Gastrocnemius medialis (tissue), 4 donors: ENCODE measurements at regions not wholly inside any gene's neighbourhood (a gene's known extent, or its start where the extent isn't known, plus 50 kb on each side); places are given as distances from the start of the nearest gene placed in this dataset.

Experiments
- ATAC-seq, 2 donors: fragments of 150-250 bp; one replicate each; pipeline ENCODE4 v1.9.1; 2016
- DNase-seq, 2 donors: peaks; one replicate each; pipeline ENCODE4 v3.0.0-alpha.2; 2019
- H3K27ac ChIP-seq, 4 donors: fragments of 200-600 bp; sonication (generic); 1 replicate in 1 of 4; 2 replicates in 3 of 4; pipeline ENCODE4 v1.5.1; 2016 to 2018; ENCODE audit warnings: mild to moderate bottlenecking in 2 of 4, moderate library complexity in 1 of 4
- H3K27me3 ChIP-seq, 3 donors: fragments of 200-600 bp; sonication (generic) in 2 of 3; 1 replicate in 1 of 3; 2 replicates in 2 of 3; pipeline versions ENCODE4 v1.5.1 to v1.6.0; 2016 to 2019; ENCODE audit warnings: mild to moderate bottlenecking in 1 of 3, moderate library complexity in 1 of 3
- H3K36me3 ChIP-seq, 2 donors: fragments of 200-600 bp; sonication (generic) in 1 of 2; one replicate each; pipeline ENCODE4 v1.5.1; 2017 to 2018
- H3K4me1 ChIP-seq, 2 donors: fragments of 200-600 bp; sonication (generic) in 1 of 2; one replicate each; pipeline ENCODE4 v1.5.1; 2016 to 2017; ENCODE audit warnings: mild to moderate bottlenecking in 2 of 2
- H3K4me3 ChIP-seq, 4 donors: fragments of 200-600 bp; sonication (generic) in 3 of 4; 1 replicate in 1 of 4; 2 replicates in 3 of 4; pipeline ENCODE4 v1.5.1; 2016 to 2019; ENCODE audit warnings: mild to moderate bottlenecking in 2 of 4
- H3K9me3 ChIP-seq, 3 donors: fragments of 200-600 bp; sonication (generic) in 2 of 3; 1 replicate in 1 of 3; 2 replicates in 2 of 3; pipeline ENCODE4 v1.5.1; 2016 to 2019
- POLR2A ChIP-seq, 2 donors: fragments of 450-650 bp; IDR thresholded peaks; one replicate each; pipeline ENCODE4 v1.6.1; 2017; ENCODE audit warnings: antibody characterized with exemption in 2 of 2, mild to moderate bottlenecking in 2 of 2, moderate library complexity in 2 of 2
- in situ Hi-C, 4 donors: fragments of 200-750 bp; cut with MboI; loops; one replicate each; pipeline versions ENCODE4 v1.15.0 to v1.8.0; 2017; ENCODE audit warnings: low sequenced_read_pairs in 4 of 4
- intact Hi-C: fragments of 100-400 bp; cut with DNase I; formaldehyde crosslinking; loops from one replicate; pipeline ENCODE4 v1.15.1; 2023; ENCODE audit warnings: low total_unique reads
- TF ChIP-seq, protein P1 (sequence below), 5 experiments: fragments of 450-650 bp in 3 of 5; fragments of 200-600 bp in 2 of 5; sonication (generic) in 2 of 5; IDR thresholded peaks in 4 of 5; conservative IDR thresholded peaks in 1 of 5; 1 replicate in 4 of 5; 2 replicates in 1 of 5; pipeline ENCODE4 v1.5.1; 2016 to 2019; ENCODE audit warnings: antibody characterized with exemption in 5 of 5, mild to moderate bottlenecking in 3 of 5, moderate library complexity in 3 of 5

DNA sequence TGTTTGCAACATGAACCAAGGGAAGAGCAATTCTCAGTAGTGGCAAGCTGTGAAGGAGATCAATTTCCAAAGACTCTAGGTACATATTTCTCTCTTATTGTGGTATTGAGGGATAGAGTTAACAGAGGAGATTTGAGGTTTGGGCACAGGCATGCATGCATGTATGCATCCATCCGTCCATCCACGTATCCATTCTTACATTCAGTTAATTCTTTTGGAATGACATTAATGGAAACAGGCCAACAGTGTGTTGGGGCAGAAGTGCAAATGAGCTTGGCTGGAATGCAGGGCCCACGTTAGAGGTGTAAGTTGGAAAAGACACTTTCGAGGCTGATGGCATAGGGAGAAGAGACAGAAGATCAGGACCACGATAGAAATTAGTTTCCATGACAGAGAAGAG, 216.9 kb upstream of the PELI2 start:
- intact Hi-C loops (no loop called here), in situ Hi-C loops (no loop called here)
- Histone ChIP-seq H3K4me3 (no peak overlapping the region), H3K27ac (no peak overlapping the region), H3K27me3 (no peaks in the 10 kb centered on the region), H3K9me3 (no peaks in the 10 kb centered on the region), H3K36me3 (no peaks in the 10 kb centered on the region), H3K4me1 (peaks cover 10 to 11% of the 10 kb centered on the region in 2 donors)
- TF ChIP-seq POLR2A (IDR thresholded peaks at IDR 0.05): no peak
- TF ChIP-seq, protein P1, sequence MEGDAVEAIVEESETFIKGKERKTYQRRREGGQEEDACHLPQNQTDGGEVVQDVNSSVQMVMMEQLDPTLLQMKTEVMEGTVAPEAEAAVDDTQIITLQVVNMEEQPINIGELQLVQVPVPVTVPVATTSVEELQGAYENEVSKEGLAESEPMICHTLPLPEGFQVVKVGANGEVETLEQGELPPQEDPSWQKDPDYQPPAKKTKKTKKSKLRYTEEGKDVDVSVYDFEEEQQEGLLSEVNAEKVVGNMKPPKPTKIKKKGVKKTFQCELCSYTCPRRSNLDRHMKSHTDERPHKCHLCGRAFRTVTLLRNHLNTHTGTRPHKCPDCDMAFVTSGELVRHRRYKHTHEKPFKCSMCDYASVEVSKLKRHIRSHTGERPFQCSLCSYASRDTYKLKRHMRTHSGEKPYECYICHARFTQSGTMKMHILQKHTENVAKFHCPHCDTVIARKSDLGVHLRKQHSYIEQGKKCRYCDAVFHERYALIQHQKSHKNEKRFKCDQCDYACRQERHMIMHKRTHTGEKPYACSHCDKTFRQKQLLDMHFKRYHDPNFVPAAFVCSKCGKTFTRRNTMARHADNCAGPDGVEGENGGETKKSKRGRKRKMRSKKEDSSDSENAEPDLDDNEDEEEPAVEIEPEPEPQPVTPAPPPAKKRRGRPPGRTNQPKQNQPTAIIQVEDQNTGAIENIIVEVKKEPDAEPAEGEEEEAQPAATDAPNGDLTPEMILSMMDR (IDR thresholded peaks at IDR 0.05 in 4 of 5, conservative IDR thresholded peaks at IDR 0.05 in 1 of 5): no peak
- ATAC-seq (no peak), DNase-seq (no peak)

DNA sequence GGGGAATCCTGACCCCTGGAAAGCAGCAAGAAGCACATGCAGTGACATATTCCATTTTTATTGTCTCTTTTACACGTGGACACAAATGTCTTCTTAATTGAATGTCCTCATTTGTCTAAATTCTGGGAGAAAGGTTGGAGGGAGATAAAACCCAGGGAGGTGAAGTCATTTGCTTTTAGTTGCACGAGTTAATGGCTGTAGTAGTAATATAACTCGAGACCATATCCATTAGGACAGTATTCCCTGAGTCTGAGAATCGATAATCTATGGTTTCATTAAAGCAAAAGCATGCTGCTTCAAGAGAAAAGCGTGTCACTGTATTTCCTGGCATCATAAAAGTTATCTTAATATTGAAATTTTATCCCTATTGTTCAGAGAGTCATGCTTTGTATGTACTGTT, 216.0 kb upstream of the PELI2 start:
- H3K27ac ChIP-seq: no peak overlapping the region
- TF ChIP-seq, protein P1 (IDR thresholded peaks at IDR 0.05 in 4 of 5, conservative IDR thresholded peaks at IDR 0.05 in 1 of 5): no peak
- TF ChIP-seq POLR2A (IDR thresholded peaks at IDR 0.05): no peak
- ATAC-seq (no peak), DNase-seq (no peak)
- H3K36me3 ChIP-seq: no peaks in the 10 kb centered on the region
- H3K4me3 ChIP-seq: no peak overlapping the region
- no peaks in the 10 kb centered on the region for H3K9me3 ChIP-seq
- H3K4me1 ChIP-seq: peaks cover 10 to 11% of the 10 kb centered on the region in 2 donors
- intact Hi-C loops: no loop called here
- no peaks in the 10 kb centered on the region for H3K27me3 ChIP-seq
- in situ Hi-C loops: no loop called here

DNA sequence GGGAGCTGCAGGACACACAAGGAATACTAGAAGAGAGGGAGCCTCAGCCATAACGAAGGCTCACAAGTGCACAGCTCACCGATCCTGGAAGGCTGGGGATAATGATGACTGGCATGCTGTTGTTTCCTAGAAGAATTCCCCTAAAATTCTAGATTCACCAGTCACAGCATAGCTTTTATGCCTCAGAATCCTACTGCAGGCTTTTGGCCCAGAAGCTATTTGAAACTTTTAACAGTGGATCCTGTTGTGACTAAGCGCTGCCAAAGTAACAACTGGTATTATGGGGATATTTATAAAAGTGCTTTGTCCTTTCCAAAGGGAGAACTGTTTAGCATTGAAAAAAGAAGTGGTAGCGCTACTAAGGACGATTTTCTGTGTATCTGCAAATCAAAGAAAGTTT, 214.1 kb upstream of the PELI2 start:
- Histone ChIP-seq H3K4me3 (no peak overlapping the region), H3K27ac (no peak overlapping the region), H3K36me3 (no peaks in the 10 kb centered on the region), H3K4me1 (peaks cover 10 to 11% of the 10 kb centered on the region in 2 donors), H3K9me3 (no peaks in the 10 kb centered on the region), H3K27me3 (no peaks in the 10 kb centered on the region)
- in situ Hi-C loops: no loop called here
- intact Hi-C loops: no loop called here
- no peak for ATAC-seq
- TF ChIP-seq, protein P1 (IDR thresholded peaks at IDR 0.05 in 4 of 5, conservative IDR thresholded peaks at IDR 0.05 in 1 of 5): no peak
- no peak for TF ChIP-seq POLR2A (IDR thresholded peaks at IDR 0.05)
- no peak for DNase-seq

DNA sequence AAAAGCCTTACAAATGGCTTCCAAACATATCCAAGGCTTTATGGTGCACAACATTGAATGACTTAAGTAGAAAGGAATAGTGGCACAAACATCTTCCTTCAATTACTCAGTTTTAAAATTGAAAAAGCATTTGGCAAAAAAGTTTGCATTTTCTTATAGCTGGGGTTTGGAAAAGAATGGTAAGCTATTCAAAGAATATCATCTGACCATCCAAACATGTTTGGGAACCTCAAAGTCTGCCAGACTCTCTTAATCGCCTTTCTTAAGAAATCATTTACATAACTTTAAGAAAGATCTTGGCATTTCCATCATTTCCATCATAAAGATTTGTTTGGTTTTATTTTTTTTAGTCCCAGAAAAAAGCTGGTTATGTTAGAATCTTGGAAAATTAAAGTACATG, 210.1 kb upstream of the PELI2 start:
- H3K27me3 ChIP-seq: no peaks in the 10 kb centered on the region
- H3K4me3 ChIP-seq: no peak overlapping the region
- H3K27ac ChIP-seq: no peak overlapping the region
- no peak for TF ChIP-seq POLR2A (IDR thresholded peaks at IDR 0.05)
- TF ChIP-seq, protein P1 (IDR thresholded peaks at IDR 0.05 in 4 of 5, conservative IDR thresholded peaks at IDR 0.05 in 1 of 5): no peak
- H3K4me1 ChIP-seq: peaks cover 10 to 11% of the 10 kb centered on the region in 2 donors
- no peak for DNase-seq
- in situ Hi-C loops: no loop called here
- intact Hi-C loops: no loop called here
- no peaks in the 10 kb centered on the region for H3K36me3 ChIP-seq
- no peaks in the 10 kb centered on the region for H3K9me3 ChIP-seq
- ATAC-seq: no peak

DNA sequence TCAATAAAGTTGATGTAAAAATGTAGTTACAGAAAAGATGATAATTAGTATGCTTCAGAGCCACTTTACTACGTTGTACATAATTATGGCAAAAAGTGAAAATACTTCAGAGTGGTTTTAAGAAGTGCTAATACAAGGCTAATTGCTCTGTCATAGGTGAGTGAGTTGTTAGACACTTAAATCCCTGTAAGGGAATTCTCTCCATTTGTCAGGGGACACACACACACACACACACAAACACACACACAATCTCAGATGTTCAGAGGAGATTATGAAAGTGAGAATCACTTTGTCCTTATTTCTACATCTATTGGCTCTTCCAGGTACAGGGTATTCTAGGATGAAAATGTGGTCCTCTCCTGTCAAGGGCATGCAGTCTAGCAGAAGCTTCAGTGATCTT, 208.3 kb upstream of the PELI2 start:
- DNase-seq: no peak

More for the DNA sequence above, 208.3 kb upstream of the PELI2 start:
- ATAC-seq: no peak
- intact Hi-C loops (no loop called here), in situ Hi-C loops (no loop called here)
- no peaks in the 10 kb centered on the region for H3K36me3 ChIP-seq
- H3K4me3 ChIP-seq: no peak overlapping the region
- H3K9me3 ChIP-seq: no peaks in the 10 kb centered on the region
- no peak for TF ChIP-seq POLR2A (IDR thresholded peaks at IDR 0.05)
- TF ChIP-seq, protein P1 (IDR thresholded peaks at IDR 0.05 in 4 of 5, conservative IDR thresholded peaks at IDR 0.05 in 1 of 5): no peak
- no peaks in the 10 kb centered on the region for H3K4me1 ChIP-seq
- H3K27ac ChIP-seq: no peak overlapping the region
- H3K27me3 ChIP-seq: no peaks in the 10 kb centered on the region
